Esophagus muscularis mucosa (tissue), 2 donors: ENCODE measurements at regions not wholly inside any gene's neighbourhood (a gene's known extent, or its start where the extent isn't known, plus 50 kb on each side); places are given as distances from the start of the nearest gene placed in this dataset.

Experiments
- POLR2A ChIP-seq: fragments of 450-650 bp; IDR thresholded peaks from one replicate; pipeline ENCODE4 v1.6.1; 2017; ENCODE audit warnings: antibody characterized with exemption, moderate library complexity, mild to moderate bottlenecking, low read depth
- POLR2AphosphoS5 ChIP-seq, 2 donors: sonication (generic); formaldehyde crosslinking; IDR thresholded peaks; one replicate each; pipeline ENCODE4 v1.6.1; 2017; ENCODE audit warnings: antibody characterized with exemption in 2 of 2

DNA sequence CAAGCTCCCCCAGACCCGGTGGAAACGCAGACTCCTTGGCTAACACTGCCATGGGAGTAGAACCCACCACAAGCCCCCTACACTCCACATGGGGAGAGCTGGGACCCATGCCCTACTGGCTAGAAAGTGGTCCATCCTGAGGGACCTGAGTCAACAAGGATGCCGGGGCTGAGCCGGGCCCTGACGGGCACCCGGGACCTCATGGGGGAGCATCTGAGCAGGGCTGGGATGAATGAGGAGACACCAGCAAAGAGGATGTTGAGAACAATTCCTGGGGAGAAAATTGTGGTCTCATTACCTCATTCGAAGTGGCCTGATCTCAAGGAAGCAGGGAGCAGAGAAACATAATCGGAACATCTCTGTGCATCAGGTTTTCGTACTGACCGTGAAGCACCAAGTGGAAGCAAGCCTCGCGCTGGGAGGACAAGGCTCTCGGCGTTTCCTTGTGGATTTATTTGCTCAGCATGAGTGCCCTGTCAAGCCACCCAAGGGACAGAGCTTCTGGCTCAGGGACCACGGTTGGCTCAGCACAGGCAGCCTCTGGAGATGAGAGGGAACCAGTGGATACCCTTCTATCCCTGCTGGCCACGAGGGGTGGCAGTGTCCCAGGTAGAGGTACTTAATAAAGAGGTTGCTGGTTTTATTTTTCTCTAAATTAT lies 132.2 kb upstream of the FAM20C start:
- TF ChIP-seq POLR2A: no peak
- no peak for TF ChIP-seq POLR2AphosphoS5 (IDR thresholded peaks at IDR 0.05)
